Testis (tissue), 2 donors: ENCODE measurements at regions not wholly inside any gene's neighbourhood (a gene's known extent, or its start where the extent isn't known, plus 50 kb on each side); places are given as distances from the start of the nearest gene placed in this dataset.

Experiments used
- DNase-seq: peaks from one replicate; pipeline ENCODE4 v3.0.0-alpha.2; 2019
- H3K27ac ChIP-seq, 2 donors: fragments of 200-600 bp; sonication (generic); one replicate each; pipeline ENCODE4 v1.5.1; 2019
- H3K27me3 ChIP-seq: fragments of 200-600 bp; sonication (generic); one replicate; pipeline ENCODE4 v1.5.1; 2019
- H3K36me3 ChIP-seq: fragments of 200-600 bp; sonication (generic); one replicate; pipeline ENCODE4 v1.5.1; 2017; ENCODE audit warnings: low read depth; ENCODE audit errors: missing control alignments
- H3K4me1 ChIP-seq: fragments of 200-600 bp; sonication (generic); one replicate; pipeline ENCODE4 v1.5.1; 2019
- H3K4me3 ChIP-seq, 2 donors: fragments of 200-600 bp; sonication (generic); one replicate each; pipeline ENCODE4 v1.5.1; 2017 to 2019
- H3K9me3 ChIP-seq: fragments of 200-600 bp; sonication (generic); one replicate; pipeline ENCODE4 v1.5.1; 2017
- POLR2A ChIP-seq: fragments of 450-650 bp; IDR thresholded peaks from one replicate; pipeline ENCODE4 v1.6.1; 2017; ENCODE audit warnings: antibody characterized with exemption, mild to moderate bottlenecking, moderate library complexity
- WGBS, 2 donors: methylation state at CpG; one replicate each; pipeline ENCODE4 v1.1.5; 2018; 5-methylcytosine and 5-hydroxymethylcytosine counted together
- intact Hi-C: fragments of 100-400 bp; cut with DNase I; formaldehyde crosslinking; loops from one replicate; pipeline ENCODE4 v1.15.1; 2023; ENCODE audit warnings: low total_unique reads
- TF ChIP-seq, protein P1 (sequence below), 3 experiments: fragments of 450-650 bp in 2 of 3; fragments of 200-600 bp in 1 of 3; sonication (generic) in 1 of 3; IDR thresholded peaks; one replicate each; pipeline ENCODE4 v1.5.1; 2016 to 2019; ENCODE audit warnings: antibody characterized with exemption in 3 of 3, mild to moderate bottlenecking in 2 of 3, moderate library complexity in 1 of 3

DNA sequence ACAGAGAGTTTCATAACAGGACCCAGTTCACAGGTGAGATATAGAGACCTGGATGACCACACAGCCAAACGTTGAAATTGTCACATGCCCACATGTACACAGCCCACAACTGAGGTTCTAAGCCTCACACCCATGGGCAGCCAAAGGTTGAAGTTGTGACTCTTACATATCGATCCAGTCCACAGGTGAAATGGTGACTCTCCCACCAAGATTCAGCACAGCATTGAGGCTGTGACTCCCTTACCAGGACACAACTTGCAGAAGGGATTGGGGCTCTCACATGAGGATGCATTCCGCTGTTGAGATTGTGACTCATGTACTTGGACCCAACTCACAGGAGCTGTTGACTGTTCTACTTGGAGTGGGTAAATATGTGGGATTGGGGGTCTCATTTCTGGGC, 1836.4 kb downstream of the TP53TG3F start:
- H3K36me3 ChIP-seq: no peaks in the 10 kb centered on the region
- intact Hi-C loops: no loop called here
- H3K9me3 ChIP-seq: no peaks in the 10 kb centered on the region
- H3K4me3 ChIP-seq: no peak overlapping the region
- no peak overlapping the region for H3K27ac ChIP-seq
- WGBS, 2 donors: 60 to 64% methylated on average over 2 to 3 of the region's 3 CpGs
- H3K4me1 ChIP-seq: no peaks in the 10 kb centered on the region
- H3K27me3 ChIP-seq: no peaks in the 10 kb centered on the region
- TF ChIP-seq, protein P1, sequence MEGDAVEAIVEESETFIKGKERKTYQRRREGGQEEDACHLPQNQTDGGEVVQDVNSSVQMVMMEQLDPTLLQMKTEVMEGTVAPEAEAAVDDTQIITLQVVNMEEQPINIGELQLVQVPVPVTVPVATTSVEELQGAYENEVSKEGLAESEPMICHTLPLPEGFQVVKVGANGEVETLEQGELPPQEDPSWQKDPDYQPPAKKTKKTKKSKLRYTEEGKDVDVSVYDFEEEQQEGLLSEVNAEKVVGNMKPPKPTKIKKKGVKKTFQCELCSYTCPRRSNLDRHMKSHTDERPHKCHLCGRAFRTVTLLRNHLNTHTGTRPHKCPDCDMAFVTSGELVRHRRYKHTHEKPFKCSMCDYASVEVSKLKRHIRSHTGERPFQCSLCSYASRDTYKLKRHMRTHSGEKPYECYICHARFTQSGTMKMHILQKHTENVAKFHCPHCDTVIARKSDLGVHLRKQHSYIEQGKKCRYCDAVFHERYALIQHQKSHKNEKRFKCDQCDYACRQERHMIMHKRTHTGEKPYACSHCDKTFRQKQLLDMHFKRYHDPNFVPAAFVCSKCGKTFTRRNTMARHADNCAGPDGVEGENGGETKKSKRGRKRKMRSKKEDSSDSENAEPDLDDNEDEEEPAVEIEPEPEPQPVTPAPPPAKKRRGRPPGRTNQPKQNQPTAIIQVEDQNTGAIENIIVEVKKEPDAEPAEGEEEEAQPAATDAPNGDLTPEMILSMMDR (IDR thresholded peaks at IDR 0.05): no peak
- no peak for TF ChIP-seq POLR2A
- DNase-seq: no peak

DNA sequence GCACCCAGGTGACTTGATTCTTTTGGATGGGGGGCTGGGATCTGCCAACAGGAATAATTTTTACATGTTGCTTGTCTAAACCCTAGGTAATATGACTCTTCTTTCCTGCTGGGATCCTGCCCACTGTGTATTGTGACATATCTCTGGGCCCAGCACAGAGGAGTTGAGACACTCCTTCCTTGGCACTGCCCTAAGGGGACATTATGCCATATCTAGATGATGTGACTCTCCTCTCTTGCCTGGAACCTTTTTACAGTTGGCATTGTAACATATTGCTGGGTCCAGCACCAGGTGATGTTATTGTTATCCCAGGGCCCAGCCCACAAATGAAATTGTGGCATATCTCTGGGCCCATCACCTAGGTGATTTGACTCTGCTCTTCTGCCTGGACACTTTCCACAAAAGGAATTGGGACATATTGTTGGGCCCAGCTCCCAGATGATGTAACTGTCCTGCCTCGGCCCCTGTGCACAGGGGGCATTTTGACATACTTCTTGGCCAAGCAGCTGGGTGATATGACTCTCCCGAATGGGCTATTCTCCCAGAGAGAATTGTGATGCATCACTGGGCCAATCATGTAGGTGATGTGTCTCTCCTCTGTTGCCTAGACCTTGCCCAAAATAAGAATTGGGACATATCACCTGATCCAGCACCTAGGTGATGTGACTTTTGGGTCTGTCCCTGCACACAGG, 1837.7 kb downstream of the TP53TG3F start:
- WGBS, 2 donors: 73% methylated on average over 2 of the region's 2 CpGs; no CpG with 5 or more reads in 1 of the 2 donors
- H3K4me3 ChIP-seq: no peak overlapping the region
- TF ChIP-seq, protein P1 (IDR thresholded peaks at IDR 0.05): no peak
- no peak for TF ChIP-seq POLR2A
- no peaks in the 10 kb centered on the region for H3K36me3 ChIP-seq
- DNase-seq: no peak
- H3K4me1 ChIP-seq: no peaks in the 10 kb centered on the region
- H3K27me3 ChIP-seq: no peaks in the 10 kb centered on the region
- H3K27ac ChIP-seq: no peak overlapping the region
- intact Hi-C loops: no loop called here
- no peaks in the 10 kb centered on the region for H3K9me3 ChIP-seq

DNA sequence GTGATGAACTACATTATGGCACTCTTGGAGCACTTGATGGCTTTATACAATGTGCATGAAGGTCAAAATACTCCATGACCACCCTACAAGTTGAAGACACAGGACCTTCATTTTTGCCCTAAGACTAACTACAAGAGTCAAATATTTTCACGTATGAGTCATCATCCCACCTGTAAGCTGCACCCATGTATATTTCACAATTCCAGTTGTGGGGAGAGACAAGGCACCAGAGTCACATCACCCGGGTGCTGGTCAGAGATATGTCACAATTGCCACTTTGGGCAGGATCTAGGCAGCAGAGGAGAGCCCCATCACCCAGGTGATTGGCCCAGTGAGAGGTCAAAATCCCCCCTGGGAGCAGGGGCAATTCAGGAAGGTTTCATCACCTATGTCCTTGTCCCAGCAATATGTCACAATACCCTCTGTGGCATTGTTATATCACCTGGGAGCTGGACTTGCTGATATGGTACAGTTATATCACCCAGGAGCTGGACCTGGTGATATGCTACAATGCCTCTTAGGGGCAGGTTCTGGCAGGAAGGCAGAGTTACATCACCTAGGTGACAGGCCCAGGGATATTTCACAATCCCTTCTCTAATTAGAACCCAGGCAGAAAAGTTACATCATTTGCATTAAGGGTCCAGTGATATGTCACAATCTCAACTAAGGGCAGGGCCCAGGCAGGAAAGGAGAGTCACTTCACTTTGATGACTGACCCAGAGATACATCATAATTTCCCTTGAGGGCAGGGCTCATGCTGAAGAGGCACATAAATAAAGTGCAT, 1839.2 kb downstream of the TP53TG3F start:
- no peaks in the 10 kb centered on the region for H3K9me3 ChIP-seq
- TF ChIP-seq POLR2A: no peak
- TF ChIP-seq, protein P1 (IDR thresholded peaks at IDR 0.05): no peak
- H3K27me3 ChIP-seq: no peaks in the 10 kb centered on the region
- no peaks in the 10 kb centered on the region for H3K36me3 ChIP-seq
- 65 to 70% methylated on average over 2 of the region's 2 CpGs for WGBS, 2 donors
- intact Hi-C loops: no loop called here
- no peak overlapping the region for H3K27ac ChIP-seq
- no peaks in the 10 kb centered on the region for H3K4me1 ChIP-seq
- DNase-seq: no peak
- H3K4me3 ChIP-seq: no peak overlapping the region

DNA sequence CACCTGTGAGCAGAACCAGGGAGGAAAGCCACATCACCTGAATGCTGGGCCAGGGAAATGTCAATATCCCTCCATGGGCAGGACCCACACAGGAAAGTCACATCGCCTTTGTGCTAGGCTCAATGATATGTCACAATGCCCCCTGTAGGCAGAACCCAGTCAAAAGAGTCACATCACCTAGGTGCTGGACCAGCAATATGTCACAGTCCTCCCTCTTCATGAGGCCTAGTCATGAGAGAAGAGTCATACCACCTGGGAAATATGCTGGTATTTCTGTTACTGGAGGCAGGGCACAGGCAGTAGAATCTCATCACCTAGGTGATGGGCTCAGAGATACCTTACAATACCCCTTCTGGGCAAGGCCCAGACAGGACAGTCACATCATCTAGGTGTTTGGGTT, 1843.4 kb downstream of the TP53TG3F start:
- DNase-seq: no peak
- no peaks in the 10 kb centered on the region for H3K4me1 ChIP-seq
- WGBS, 2 donors: 50% methylated on average over 1 of the region's 1 CpG
- intact Hi-C loops: no loop called here
- H3K36me3 ChIP-seq: no peaks in the 10 kb centered on the region
- no peak overlapping the region for H3K27ac ChIP-seq
- TF ChIP-seq, protein P1 (IDR thresholded peaks at IDR 0.05): no peak
- no peak for TF ChIP-seq POLR2A
- H3K9me3 ChIP-seq: no peaks in the 10 kb centered on the region
- no peaks in the 10 kb centered on the region for H3K27me3 ChIP-seq
- H3K4me3 ChIP-seq: no peak overlapping the region
